IMR-90 (cell line): ENCODE measurements at regions not wholly inside any gene's neighbourhood (a gene's known extent, or its start where the extent isn't known, plus 50 kb on each side); places are given as distances from the start of the nearest gene placed in this dataset.

Experiments used
- ATAC-seq: fragments of 200-7000 bp; cut with Tn5 transposase; 2 replicates; pipeline ENCODE4 v1.9.1; 2020; ENCODE audit warnings: low read depth, mild to moderate bottlenecking, moderate library complexity
- BruUV-seq: library from RNA; stranded (reverse); fragments of 400-500 nt; replicated peaks from 2 replicates; lab custom pipeline; 2021; lab: Mats Ljungman, UMichigan
- CTCF ChIA-PET: fragments of 300-600 bp; formaldehyde crosslinking; extraction: SDS; loops from one replicate; lab custom pipeline; 2021; ENCODE audit warnings: antibody characterized with exemption; lab: Yijun Ruan, JAX
- POLR2A ChIA-PET: fragments of 300-600 bp; sonication (Branson Sonifier 250); formaldehyde crosslinking; loops from one replicate; lab custom pipeline; 2022; ENCODE audit warnings: antibody characterized with exemption; ENCODE audit not compliant: unreplicated experiment; lab: Charles Lee
- DNase-seq: peaks from one replicate; pipeline ENCODE4 v3.0.0; 2013
- H2AFZ ChIP-seq: replicated peaks from 2 replicates; pipeline ENCODE3; 2013; ENCODE audit warnings: low read length, mild to moderate bottlenecking; ENCODE audit not compliant: poor library complexity
- H2AK5ac ChIP-seq: 2 replicates; pipeline ENCODE4 v1.6.1; 2013; ENCODE audit warnings: low read depth, low read length, inconsistent platforms
- H2AK9ac ChIP-seq: replicated peaks from 2 replicates; pipeline ENCODE3; 2013; ENCODE audit warnings: mild to moderate bottlenecking, low read depth, low read length, moderate library complexity; ENCODE audit not compliant: poor library complexity
- H2BK120ac ChIP-seq: 2 replicates; pipeline ENCODE4 v1.6.1; 2013; ENCODE audit warnings: low read depth, low read length, inconsistent platforms
- H2BK15ac ChIP-seq: 3 replicates; pipeline ENCODE4 v1.6.1; 2013; ENCODE audit warnings: low read depth, low read length, inconsistent platforms
- H2BK20ac ChIP-seq: 2 replicates; pipeline ENCODE4 v1.6.1; 2013; ENCODE audit warnings: low read depth, mild to moderate bottlenecking, inconsistent platforms, low read length, moderate library complexity
- H2BK5ac ChIP-seq: 2 replicates; pipeline ENCODE4 v1.6.1; 2013; ENCODE audit warnings: mild to moderate bottlenecking, low read depth, low read length, inconsistent platforms; ENCODE audit not compliant: poor library complexity, severe bottlenecking
- H3K14ac ChIP-seq: replicated peaks from 2 replicates; pipeline ENCODE4 v1.6.1; 2013; ENCODE audit warnings: low read depth, low read length, inconsistent platforms
- H3K18ac ChIP-seq: 2 replicates; pipeline ENCODE4 v1.6.1; 2013; ENCODE audit warnings: low read depth, low read length, control low read depth
- H3K23ac ChIP-seq: 2 replicates; pipeline ENCODE4 v1.6.1; 2013; ENCODE audit warnings: low read depth, low read length, inconsistent platforms
- H3K27ac ChIP-seq: 2 replicates; pipeline ENCODE4 v1.5.1; 2013; ENCODE audit warnings: mild to moderate bottlenecking, control low read depth, low read length; ENCODE audit not compliant: insufficient read depth
- H3K27me3 ChIP-seq: 2 replicates; pipeline ENCODE4 v1.6.1; 2013; ENCODE audit warnings: low read length; ENCODE audit not compliant: control insufficient read depth, insufficient read depth
- H3K36me3 ChIP-seq: 2 replicates; pipeline ENCODE4 v1.6.1; 2013; ENCODE audit warnings: low read length, mixed read lengths; ENCODE audit not compliant: control insufficient read depth, insufficient read depth
- H3K4ac ChIP-seq: 2 replicates; pipeline ENCODE4 v1.6.1; 2013; ENCODE audit warnings: low read depth, low read length, inconsistent platforms
- H3K4me1 ChIP-seq: 2 replicates; pipeline ENCODE4 v1.6.1; 2013; ENCODE audit warnings: low read length, mixed read lengths; ENCODE audit not compliant: control insufficient read depth, insufficient read depth
- H3K4me2 ChIP-seq: 2 replicates; pipeline ENCODE4 v1.6.1; 2013; ENCODE audit warnings: low read depth, mild to moderate bottlenecking, control low read depth, low read length, moderate library complexity
- H3K4me3 ChIP-seq: 2 replicates; pipeline ENCODE4 v1.5.1; 2013; ENCODE audit warnings: low read depth, mild to moderate bottlenecking, control low read depth, low read length, moderate library complexity; ENCODE audit not compliant: insufficient read depth
- H3K56ac ChIP-seq: 2 replicates; pipeline ENCODE4 v1.6.1; 2013; ENCODE audit warnings: low read length, inconsistent platforms; ENCODE audit not compliant: insufficient read depth; ENCODE audit errors: extremely low read depth
- H3K79me1 ChIP-seq, 2 experiments: 2 replicates each; pipeline ENCODE4 v1.6.1; 2013; ENCODE audit warnings: low read length in 2 of 2, inconsistent platforms in 1 of 2, low read depth in 1 of 2
- H3K9ac ChIP-seq: 2 replicates; pipeline ENCODE4 v1.6.1; 2013; ENCODE audit warnings: low read depth, low read length, control low read depth
- H3K9me1 ChIP-seq: 2 replicates; pipeline ENCODE4 v1.6.1; 2013; ENCODE audit warnings: low read length, inconsistent platforms; ENCODE audit not compliant: insufficient read depth
- H3K9me3 ChIP-seq: 2 replicates; pipeline ENCODE4 v1.6.1; 2013; ENCODE audit warnings: low read length; ENCODE audit not compliant: control insufficient read depth, insufficient read depth
- H4K20me1 ChIP-seq: 2 replicates; pipeline ENCODE4 v1.6.1; 2013; ENCODE audit warnings: low read length, inconsistent platforms; ENCODE audit not compliant: insufficient read depth
- H4K5ac ChIP-seq: 2 replicates; pipeline ENCODE4 v1.6.1; 2013; ENCODE audit warnings: mild to moderate bottlenecking, low read depth, low read length, control low read depth
- H4K8ac ChIP-seq, 2 experiments: 2 replicates each; pipeline ENCODE4 v1.6.1; 2013; ENCODE audit warnings: low read depth in 2 of 2, low read length in 2 of 2, control low read depth in 1 of 2, inconsistent platforms in 1 of 2
- H4K91ac ChIP-seq: 2 replicates; pipeline ENCODE4 v1.6.1; 2013; ENCODE audit warnings: low read depth, low read length, inconsistent platforms; ENCODE audit not compliant: insufficient read depth
- CHD1 ChIP-seq: IDR thresholded peaks from 2 replicates; pipeline ENCODE4 v1.6.1; 2012; ENCODE audit warnings: low read depth, low read length, improper control_type of control experiment
- MAFK ChIP-seq: IDR thresholded peaks from 2 replicates; pipeline ENCODE4 v1.6.1; 2012; ENCODE audit warnings: low read depth, low read length, improper control_type of control experiment
- NFE2L2 ChIP-seq: fragments of 150-350 bp; IDR thresholded peaks from 2 replicates; pipeline ENCODE4 v1.6.1; 2016; ENCODE audit warnings: low read depth, mild to moderate bottlenecking, low read length
- POLR2A ChIP-seq: IDR thresholded peaks from 2 replicates; pipeline ENCODE4 v1.6.1; 2012; ENCODE audit warnings: mild to moderate bottlenecking, low read depth, low read length
- WGBS, 2 experiments: methylation state at CpG; one replicate each; pipeline versions ENCODE4 v1.1.5 to v1.1.7; 2013; ENCODE audit warnings: missing lambda C conversion rate in 2 of 2; ENCODE audit not compliant: insufficient read length in 1 of 2; ENCODE audit errors: extremely low coverage in 2 of 2; 5-methylcytosine and 5-hydroxymethylcytosine counted together
- dilution Hi-C: fragments of 300-500 bp; cut with HindIII; formaldehyde crosslinking; loops from one replicate; pipeline ENCODE4 v1.14.3; 2018; ENCODE audit warnings: low sequenced_read_pairs; ENCODE audit not compliant: unreplicated experiment
- in situ Hi-C: fragments of 300-500 bp; cut with MboI; formaldehyde crosslinking; loops from 3 replicates; pipeline ENCODE4 v1.14.3; 2019; ENCODE audit warnings: low sequenced_read_pairs, inconsistent platforms, mixed read lengths
- intact Hi-C: fragments of 100-400 bp; cut with micrococcal nuclease; formaldehyde crosslinking; loops from 2 replicates; pipeline ENCODE4 v1.10.0; 2022

DNA sequence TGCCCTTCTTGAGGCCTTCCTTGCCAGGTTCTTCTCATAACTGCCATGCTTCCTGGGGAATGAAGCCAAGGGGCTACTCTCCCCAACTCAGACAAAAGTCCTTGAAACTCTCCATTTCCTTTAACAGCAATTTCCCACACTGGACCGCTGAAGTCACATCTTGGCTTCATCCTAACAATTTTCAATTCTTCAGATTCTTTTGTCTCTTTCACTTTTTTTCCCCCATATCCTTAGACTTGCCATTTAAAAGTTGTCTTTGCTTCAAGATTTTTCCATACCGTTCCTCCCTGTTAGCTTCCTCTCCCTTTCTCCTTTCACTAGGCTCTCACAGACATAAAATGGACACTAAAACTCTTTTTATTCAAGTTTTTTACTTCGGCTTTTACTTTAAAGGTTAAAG is 93.1 kb upstream of the ITGA1 start:
- WGBS, 2 experiments: 82% methylated on average over 1 of the region's 3 CpGs; no CpG with 5 or more reads in 1 of the 2 experiments
- POLR2A ChIA-PET: no interaction called here

More for the DNA sequence above, 93.1 kb upstream of the ITGA1 start:
- H2BK20ac ChIP-seq: no peak overlapping the region
- H3K9me1 ChIP-seq: no peaks in the 10 kb centered on the region
- no peak overlapping the region for H3K23ac ChIP-seq
- CTCF ChIA-PET: no interaction called here
- no peak overlapping the region for H3K9ac ChIP-seq
- no peak overlapping the region for H2BK5ac ChIP-seq
- no peaks in the 10 kb centered on the region for H4K20me1 ChIP-seq
- H4K5ac ChIP-seq: no peak overlapping the region
- no peak overlapping the region for H3K4ac ChIP-seq
- no peak overlapping the region for H3K14ac ChIP-seq
- H2BK120ac ChIP-seq: no peak overlapping the region
- H4K8ac ChIP-seq: no peak overlapping the region
- H3K9me3 ChIP-seq: no peaks in the 10 kb centered on the region
- no peak overlapping the region for H2AK9ac ChIP-seq
- H3K4me3 ChIP-seq: no peak overlapping the region
- no peaks in the 10 kb centered on the region for H3K36me3 ChIP-seq
- H2AK5ac ChIP-seq: no peak overlapping the region
- H3K79me1 ChIP-seq: no peaks in the 10 kb centered on the region
- DNase-seq (no peak), ATAC-seq (no peak)
- no peak overlapping the region for H3K27ac ChIP-seq
- H2AFZ ChIP-seq: no peak overlapping the region
- no TSS peak for BruUV-seq
- no peaks in the 10 kb centered on the region for H3K27me3 ChIP-seq
- no peak overlapping the region for H3K56ac ChIP-seq
- no peak overlapping the region for H3K4me2 ChIP-seq
- H3K4me1 ChIP-seq: peaks cover 8% of the 10 kb centered on the region
- H3K18ac ChIP-seq: no peak overlapping the region
- H2BK15ac ChIP-seq: no peak overlapping the region
- intact Hi-C loops (loop anchor here (5.0 kb wide), 1 partner anchor 223 kb away; no protein-coding TSS in a partner anchor), in situ Hi-C loops (no loop called here), dilution Hi-C loops (no loop called here)
- H4K91ac ChIP-seq: no peak overlapping the region
- TF ChIP-seq MAFK (no peak), NFE2L2 (no peak), POLR2A (no peak), CHD1 (no peak)
